Fibroblast of lung (primary cell): ENCODE measurements at regions not wholly inside any gene's neighbourhood (a gene's known extent, or its start where the extent isn't known, plus 50 kb on each side); places are given as distances from the start of the nearest gene placed in this dataset.

Experiments used
- DNase-seq, 2 donors: peaks; one replicate each; pipeline versions ENCODE4 v3.0.0 to v3.0.0-alpha.2; 2010; ENCODE audit warnings: low read depth in 2 of 2
- H2AFZ ChIP-seq: 2 replicates; pipeline ENCODE4 v1.5.1; 2012; ENCODE audit warnings: low read length, control low read depth, inconsistent platforms
- H3K27ac ChIP-seq: 2 replicates; pipeline ENCODE4 v1.5.1; 2011; ENCODE audit warnings: low read length, control low read depth; ENCODE audit not compliant: insufficient read depth
- H3K27me3 ChIP-seq: 2 replicates; pipeline ENCODE4 v1.5.1; 2011; ENCODE audit warnings: mild to moderate bottlenecking, low read length; ENCODE audit not compliant: control insufficient read depth, insufficient read depth
- H3K36me3 ChIP-seq: 2 replicates; pipeline ENCODE4 v1.5.1; 2011; ENCODE audit warnings: low read length; ENCODE audit not compliant: control insufficient read depth, insufficient read depth
- H3K4me1 ChIP-seq: 2 replicates; pipeline ENCODE4 v1.5.1; 2011; ENCODE audit warnings: low read length; ENCODE audit not compliant: control insufficient read depth, insufficient read depth; ENCODE audit errors: extremely low read depth
- H3K4me2 ChIP-seq: 2 replicates; pipeline ENCODE4 v1.5.1; 2011; ENCODE audit warnings: low read length, control low read depth; ENCODE audit not compliant: insufficient read depth; ENCODE audit errors: extremely low read depth
- H3K4me3 ChIP-seq, 4 experiments: fragments of 200-600 bp in 1 of 4; sonication (generic) in 1 of 4; replicated peaks in 1 of 4; 2 replicates each; pipeline ENCODE4 v1.5.1; 2011 to 2016; ENCODE audit warnings: low read length in 4 of 4, low read depth in 3 of 4, mild to moderate bottlenecking in 3 of 4, control low read depth in 2 of 4, inconsistent platforms in 1 of 4, mixed read lengths in 1 of 4; ENCODE audit not compliant: insufficient read depth in 1 of 4; ENCODE audit errors: control extremely low read depth in 1 of 4
- H3K79me2 ChIP-seq: 2 replicates; pipeline ENCODE4 v1.5.1; 2012; ENCODE audit warnings: mild to moderate bottlenecking, low read length, inconsistent platforms; ENCODE audit not compliant: control insufficient read depth, insufficient read depth
- H3K9ac ChIP-seq: 2 replicates; pipeline ENCODE4 v1.5.1; 2011; ENCODE audit warnings: mild to moderate bottlenecking, low read length, control low read depth; ENCODE audit not compliant: insufficient read depth
- H3K9me3 ChIP-seq: 2 replicates; pipeline ENCODE4 v1.5.1; 2012; ENCODE audit warnings: low read depth, low read length; ENCODE audit not compliant: control insufficient read depth, insufficient read depth
- H4K20me1 ChIP-seq: 2 replicates; pipeline ENCODE4 v1.5.1; 2011; ENCODE audit warnings: low read length; ENCODE audit not compliant: control insufficient read depth, insufficient read depth; ENCODE audit errors: extremely low read depth
- CTCF ChIP-seq, 2 donors: IDR thresholded peaks in 1 of 2; conservative IDR thresholded peaks in 1 of 2; 1 replicate in 1 of 2; 2 replicates in 1 of 2; pipeline ENCODE4 v1.5.1; 2011 to 2012; ENCODE audit warnings: low read length in 2 of 2, control low read depth in 1 of 2, inconsistent platforms in 1 of 2, low read depth in 1 of 2, mild to moderate bottlenecking in 1 of 2
- EZH2 ChIP-seq: IDR thresholded peaks from 2 replicates; pipeline ENCODE4 v1.5.1; 2012; ENCODE audit warnings: low read length, control low read depth, mild to moderate bottlenecking; ENCODE audit errors: missing control alignments

GRCh38 chr6:16832043-16832567 lies 70.8 kb upstream of the ATXN1 start:
- H3K4me1 ChIP-seq = peaks cover 4% of the 10 kb centered on the region
- no peak overlapping the region for H3K9ac ChIP-seq
- H3K27ac ChIP-seq = no peak overlapping the region
- no peaks in the 10 kb centered on the region for H3K27me3 ChIP-seq
- no peaks in the 10 kb centered on the region for H4K20me1 ChIP-seq
- peak in 1 of 2 donors; percentile 70 for DNase-seq
- no peaks in the 10 kb centered on the region for H3K79me2 ChIP-seq
- H3K36me3 ChIP-seq = no peaks in the 10 kb centered on the region
- no peak overlapping the region for H3K4me2 ChIP-seq
- no peak overlapping the region for H2AFZ ChIP-seq
- no peak for TF ChIP-seq CTCF (conservative IDR thresholded peaks at IDR 0.05 in 1 of 2, IDR thresholded peaks at IDR 0.05 in 1 of 2; ENCODE audit: low read depth in 1 of 2, low read length in 2 of 2)
- no peak for TF ChIP-seq EZH2
- no peak overlapping the region for H3K4me3 ChIP-seq
- no peaks in the 10 kb centered on the region for H3K9me3 ChIP-seq

- Histone ChIP-seq H3K27me3 (no peaks in the 10 kb centered on the region), H3K27ac (no peak overlapping the region), H3K4me1 (no peaks in the 10 kb centered on the region), H3K79me2 (no peaks in the 10 kb centered on the region), H3K9me3 (no peaks in the 10 kb centered on the region), H2AFZ (no peak overlapping the region), H4K20me1 (no peaks in the 10 kb centered on the region), H3K4me3 (no peak overlapping the region), H3K4me2 (no peak overlapping the region), H3K36me3 (no peaks in the 10 kb centered on the region), H3K9ac (no peak overlapping the region)
- no peak for DNase-seq
- TF ChIP-seq EZH2 (no peak), CTCF (conservative IDR thresholded peaks at IDR 0.05 in 1 of 2, IDR thresholded peaks at IDR 0.05 in 1 of 2; ENCODE audit: low read depth in 1 of 2, low read length in 2 of 2) (no peak)
Observed at GRCh38 chr6:16831136-16831535, 69.9 kb upstream of the ATXN1 start.

- H4K20me1 ChIP-seq = no peaks in the 10 kb centered on the region
- no peaks in the 10 kb centered on the region for H3K4me1 ChIP-seq
- no peak for DNase-seq
- H3K27me3 ChIP-seq = peaks cover 2% of the 10 kb centered on the region
- H3K27ac ChIP-seq = no peak overlapping the region
- TF ChIP-seq CTCF (conservative IDR thresholded peaks at IDR 0.05 in 1 of 2, IDR thresholded peaks at IDR 0.05 in 1 of 2; ENCODE audit: low read depth in 1 of 2, low read length in 2 of 2) (no peak), EZH2 (no peak)
- no peak overlapping the region for H3K4me2 ChIP-seq
- H3K4me3 ChIP-seq = no peak overlapping the region
- H3K9me3 ChIP-seq = no peaks in the 10 kb centered on the region
- no peak overlapping the region for H2AFZ ChIP-seq
- H3K9ac ChIP-seq = no peak overlapping the region
- no peaks in the 10 kb centered on the region for H3K36me3 ChIP-seq
- no peaks in the 10 kb centered on the region for H3K79me2 ChIP-seq
Observed at GRCh38 chr6:16828058-16828457, 66.8 kb upstream of the ATXN1 start.
